HUDEP-2 (cell line): ENCODE measurements at regions not wholly inside any gene's neighbourhood (a gene's known extent, or its start where the extent isn't known, plus 50 kb on each side); places are given as distances from the start of the nearest gene placed in this dataset.

ENCODE experiments used
- DNase-seq, 76 experiments: peaks; one replicate each; lab custom pipeline; 2025; ENCODE audit not compliant: unreplicated experiment in 76 of 76; lab: John Stamatoyannopoulos, UW

DNA sequence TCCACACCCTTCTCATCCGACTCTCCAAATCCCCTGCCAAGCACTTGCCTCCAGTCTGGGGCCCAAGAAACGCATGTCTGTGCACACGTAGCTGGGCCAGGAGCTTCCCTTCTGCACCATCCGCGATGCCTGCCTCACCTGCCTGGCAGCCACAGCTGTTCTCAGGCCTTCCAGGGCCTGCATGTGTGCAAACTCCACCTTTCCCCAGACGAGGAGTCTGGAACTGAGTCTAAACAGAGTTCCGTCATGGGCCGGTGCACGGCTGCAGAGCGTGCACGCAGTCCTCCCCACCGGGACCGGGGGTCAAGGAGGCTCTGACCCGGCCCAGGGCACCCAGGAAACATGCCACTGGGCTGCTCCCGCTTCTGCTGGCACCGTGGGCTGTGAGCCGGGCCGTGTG, 66.8 kb upstream of the SALL3 start:
- DNase-seq: no peak

GRCh38 chr18:78913395-78913794, 66.2 kb upstream of the SALL3 start:
- DNase-seq: no peak

DNA sequence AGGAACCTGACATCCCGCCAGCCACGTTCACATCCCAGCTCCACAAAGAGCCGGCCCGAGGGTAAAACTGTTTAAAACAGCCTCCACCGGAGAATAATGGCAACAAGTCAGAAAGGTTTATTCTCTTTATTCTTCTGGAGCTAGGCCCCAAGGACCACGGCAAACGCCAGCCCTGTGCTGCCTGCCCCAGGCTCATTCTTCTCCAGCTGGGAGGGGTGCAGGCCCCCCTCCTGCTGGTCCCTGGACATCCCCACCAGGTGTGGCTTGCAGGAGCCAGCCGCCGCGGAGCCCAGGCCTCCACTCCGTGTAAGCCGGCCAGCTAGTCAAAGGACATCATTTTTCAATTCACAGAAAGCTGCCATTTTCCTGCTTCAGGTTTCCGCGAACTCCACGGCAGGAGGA, 65.8 kb upstream of the SALL3 start:
- DNase-seq: no peak

GRCh38 chr18:78914249-78914935, 65.2 kb upstream of the SALL3 start:
- DNase-seq: no peak

- DNase-seq: no peak
Observed at GRCh38 chr18:78915446-78916008, 64.1 kb upstream of the SALL3 start.

GRCh38 chr18:78918707-78919106, 60.9 kb upstream of the SALL3 start:
- no peak for DNase-seq

- no peak for DNase-seq
Observed at GRCh38 chr18:78919956-78920355, 59.7 kb upstream of the SALL3 start.

- DNase-seq: no peak
Observed at GRCh38 chr18:78920456-78921138, 59.0 kb upstream of the SALL3 start.

DNA sequence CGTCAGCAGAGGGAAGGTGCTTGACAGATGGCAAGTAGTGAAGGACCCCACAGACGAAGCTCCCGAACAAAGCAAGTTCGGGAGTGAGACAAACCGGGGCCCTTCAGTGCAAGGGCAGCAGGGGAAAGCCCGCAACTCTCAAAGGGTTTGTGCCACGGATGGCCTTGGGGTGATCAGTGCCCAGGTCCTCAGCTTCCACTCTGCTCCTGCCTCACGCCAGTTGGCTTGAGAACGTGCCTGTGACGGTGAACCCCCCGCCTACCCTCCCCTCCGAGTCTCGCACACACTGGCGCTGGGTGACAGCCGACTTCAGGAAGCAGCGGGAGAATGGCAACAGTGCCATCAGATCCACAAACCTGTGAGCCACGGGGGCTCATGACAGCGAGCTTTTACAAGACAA, 56.8 kb upstream of the SALL3 start:
- no peak for DNase-seq

DNA sequence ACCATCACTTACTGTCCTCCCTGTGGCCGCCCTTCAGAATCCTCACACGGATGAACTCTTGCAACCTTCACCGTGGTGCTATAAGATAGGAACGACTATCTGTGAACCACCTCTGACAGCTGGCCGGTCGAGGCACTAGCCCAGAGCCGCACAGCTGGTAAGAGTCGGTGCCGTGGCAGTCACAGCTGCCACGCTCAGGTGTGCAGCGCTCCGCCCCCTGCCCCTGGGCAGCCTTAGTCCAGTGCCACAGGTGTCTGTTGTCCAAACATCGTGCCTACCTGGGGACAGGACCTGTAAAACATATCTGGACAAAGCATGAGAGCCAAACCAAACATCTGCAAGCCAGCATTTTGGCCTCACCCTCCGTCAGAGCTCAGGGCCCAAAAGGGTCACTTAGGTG, 55.3 kb upstream of the SALL3 start:
- no peak for DNase-seq

- no peak for DNase-seq
Observed at GRCh38 chr18:78924786-78925540, 54.7 kb upstream of the SALL3 start.

DNA sequence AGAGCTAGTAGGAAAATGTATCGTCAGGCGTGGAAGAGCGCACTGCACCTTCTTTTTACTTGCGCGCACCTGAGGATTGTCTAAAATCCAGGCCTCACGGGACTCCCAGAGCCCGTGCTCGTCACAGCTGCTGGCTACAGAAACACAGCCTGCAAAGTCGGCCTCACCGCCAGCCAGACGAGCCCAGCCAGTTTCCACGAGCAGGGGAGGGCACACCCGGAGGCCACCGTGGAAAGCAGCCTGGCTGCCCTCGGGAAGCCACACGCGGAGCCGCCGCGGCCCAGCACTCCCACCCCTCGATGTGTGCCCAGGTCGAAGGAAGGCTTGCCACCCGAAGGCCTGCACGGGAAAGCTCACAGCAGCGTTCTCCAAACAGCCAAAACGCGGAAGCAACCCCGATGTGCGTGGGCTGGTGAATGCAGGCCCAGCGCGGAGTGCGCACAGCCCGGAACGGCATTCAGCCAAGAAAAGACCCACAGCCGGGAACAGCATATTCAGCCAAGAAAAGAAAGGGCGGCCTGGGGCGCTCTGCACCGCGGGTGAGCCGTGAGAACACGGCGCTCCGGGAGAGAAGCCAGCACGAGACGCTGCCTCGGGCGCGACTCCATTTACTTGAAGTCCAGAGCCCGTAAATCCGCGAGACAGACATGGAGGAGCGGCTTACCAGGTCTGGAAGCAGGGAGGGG, 53.9 kb upstream of the SALL3 start:
- no peak for DNase-seq

- DNase-seq: no peak
Observed at GRCh38 chr18:78926243-78926615, 53.4 kb upstream of the SALL3 start.

DNA sequence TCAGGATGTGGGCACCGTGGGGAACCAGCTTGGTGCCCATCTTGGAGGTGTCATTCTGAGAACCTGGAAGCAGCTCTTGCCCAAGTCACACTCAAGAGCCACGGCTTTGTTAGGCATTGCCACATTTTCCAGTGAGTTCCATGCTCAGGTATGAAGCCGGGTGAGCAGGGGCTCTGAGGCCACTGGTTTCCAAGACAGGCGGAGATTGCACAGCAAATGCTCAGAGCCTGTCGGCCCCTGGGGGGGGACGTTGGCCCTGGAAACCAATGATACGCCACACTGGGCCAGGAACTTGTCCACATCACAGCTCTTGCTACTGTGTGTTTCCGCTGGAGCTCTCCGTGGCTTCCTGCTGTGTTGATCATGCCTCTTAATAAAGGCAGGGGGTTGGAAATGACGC, 52.5 kb upstream of the SALL3 start:
- DNase-seq: no peak

DNA sequence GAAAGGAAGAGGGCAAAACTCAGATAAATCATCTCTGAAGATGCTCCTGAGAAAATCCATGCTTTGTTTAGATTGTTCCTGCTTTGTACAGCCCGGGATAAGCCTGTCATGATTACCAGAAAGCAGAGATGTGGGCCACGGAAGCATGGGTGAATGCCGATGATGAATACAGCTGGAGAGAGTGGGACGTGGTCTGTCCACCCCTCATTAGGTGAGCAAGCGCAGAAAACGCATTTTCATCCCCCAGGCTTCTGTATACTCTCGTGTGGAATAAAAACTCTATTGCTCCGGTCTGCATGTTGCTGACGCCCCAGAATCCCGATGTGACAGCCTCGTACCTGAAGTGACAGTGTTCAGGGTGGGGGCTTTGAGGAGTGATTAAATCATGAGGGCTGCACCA, 52.0 kb upstream of the SALL3 start:
- DNase-seq: no peak

GRCh38 chr18:78928076-78928475, 51.5 kb upstream of the SALL3 start:
- DNase-seq: no peak

- DNase-seq: no peak
Observed at GRCh38 chr18:78929516-78929915, 50.1 kb upstream of the SALL3 start.
